GM12874 (cell line): ENCODE measurements at regions not wholly inside any gene's neighbourhood (a gene's known extent, or its start where the extent isn't known, plus 50 kb on each side); places are given as distances from the start of the nearest gene placed in this dataset.

Experiments
- CTCF ChIP-seq: IDR thresholded peaks from 2 replicates; pipeline ENCODE4 v1.5.1; 2011; ENCODE audit warnings: low read depth, mild to moderate bottlenecking, control low read depth, low read length, moderate library complexity; ENCODE audit not compliant: insufficient read depth

- TF ChIP-seq CTCF: no peak
These were observed 210.2 kb downstream of the TSN start for GRCh38 chr2:121965661-121966060.

- TF ChIP-seq CTCF: no peak
These were observed 211.2 kb downstream of the TSN start for GRCh38 chr2:121966663-121967062.

- TF ChIP-seq CTCF: no peak
These were observed 213.7 kb downstream of the TSN start for GRCh38 chr2:121969166-121969565.

- no peak for TF ChIP-seq CTCF
These were observed 214.6 kb downstream of the TSN start for GRCh38 chr2:121969766-121970639.

- TF ChIP-seq CTCF: no peak
These were observed 216.8 kb downstream of the TSN start for GRCh38 chr2:121972203-121972602.

- TF ChIP-seq CTCF: peak; percentile 43
These were observed 219.6 kb downstream of the TSN start for GRCh38 chr2:121974897-121975661.

GRCh38 chr2:121976926-121977325 is 221.5 kb downstream of the TSN start:
- TF ChIP-seq CTCF: no peak
